ENCODE measurements at regions not wholly inside any gene's neighbourhood (a gene's known extent, or its start where the extent isn't known, plus 50 kb on each side); places are given as distances from the start of the nearest gene placed in this dataset.

DNA sequence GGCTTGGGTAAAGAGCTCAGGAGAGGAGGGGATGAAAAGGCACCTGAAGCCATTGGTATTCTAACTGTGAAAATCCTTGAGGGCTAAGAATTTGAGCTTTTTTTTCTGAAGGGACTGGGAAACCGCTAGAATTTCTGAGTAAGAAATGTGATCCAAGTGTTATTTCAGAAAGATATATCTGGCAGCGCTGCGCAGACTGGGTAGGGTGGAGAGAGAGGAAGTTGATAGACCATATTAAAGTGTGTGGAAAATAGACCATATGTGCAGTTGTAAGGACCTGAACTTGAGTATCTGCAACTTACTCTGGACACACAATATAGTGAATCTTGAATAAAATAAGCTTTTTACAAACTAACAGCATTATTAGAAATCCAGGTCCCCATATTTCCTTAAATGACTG, 427.4 kb downstream of the NDFIP2 start:
- no peaks in the 10 kb centered on the region for H3K27me3 ChIP-seq
- H3K4me3 ChIP-seq: no peak overlapping the region
- DNase-seq: no peak
- no peaks in the 10 kb centered on the region for H3K9me3 ChIP-seq
- no peak for ATAC-seq (ENCODE audit: low FRiP score in 2 of 2)
- H3K4me1 ChIP-seq: no peaks in the 10 kb centered on the region
- H3K36me3 ChIP-seq: no peaks in the 10 kb centered on the region
- H3K27ac ChIP-seq: no peak overlapping the region
- WGBS, 2 donors: 64 to 71% methylated on average over 3 of the region's 3 CpGs
- no peak for TF ChIP-seq POLR2A (IDR thresholded peaks at IDR 0.05)
- TF ChIP-seq EP300 (IDR thresholded peaks at IDR 0.05): no peak
- TF ChIP-seq, protein P1, sequence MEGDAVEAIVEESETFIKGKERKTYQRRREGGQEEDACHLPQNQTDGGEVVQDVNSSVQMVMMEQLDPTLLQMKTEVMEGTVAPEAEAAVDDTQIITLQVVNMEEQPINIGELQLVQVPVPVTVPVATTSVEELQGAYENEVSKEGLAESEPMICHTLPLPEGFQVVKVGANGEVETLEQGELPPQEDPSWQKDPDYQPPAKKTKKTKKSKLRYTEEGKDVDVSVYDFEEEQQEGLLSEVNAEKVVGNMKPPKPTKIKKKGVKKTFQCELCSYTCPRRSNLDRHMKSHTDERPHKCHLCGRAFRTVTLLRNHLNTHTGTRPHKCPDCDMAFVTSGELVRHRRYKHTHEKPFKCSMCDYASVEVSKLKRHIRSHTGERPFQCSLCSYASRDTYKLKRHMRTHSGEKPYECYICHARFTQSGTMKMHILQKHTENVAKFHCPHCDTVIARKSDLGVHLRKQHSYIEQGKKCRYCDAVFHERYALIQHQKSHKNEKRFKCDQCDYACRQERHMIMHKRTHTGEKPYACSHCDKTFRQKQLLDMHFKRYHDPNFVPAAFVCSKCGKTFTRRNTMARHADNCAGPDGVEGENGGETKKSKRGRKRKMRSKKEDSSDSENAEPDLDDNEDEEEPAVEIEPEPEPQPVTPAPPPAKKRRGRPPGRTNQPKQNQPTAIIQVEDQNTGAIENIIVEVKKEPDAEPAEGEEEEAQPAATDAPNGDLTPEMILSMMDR (IDR thresholded peaks at IDR 0.05): no peak
- no peak for TF ChIP-seq POLR2AphosphoS5 (IDR thresholded peaks at IDR 0.05)

DNA sequence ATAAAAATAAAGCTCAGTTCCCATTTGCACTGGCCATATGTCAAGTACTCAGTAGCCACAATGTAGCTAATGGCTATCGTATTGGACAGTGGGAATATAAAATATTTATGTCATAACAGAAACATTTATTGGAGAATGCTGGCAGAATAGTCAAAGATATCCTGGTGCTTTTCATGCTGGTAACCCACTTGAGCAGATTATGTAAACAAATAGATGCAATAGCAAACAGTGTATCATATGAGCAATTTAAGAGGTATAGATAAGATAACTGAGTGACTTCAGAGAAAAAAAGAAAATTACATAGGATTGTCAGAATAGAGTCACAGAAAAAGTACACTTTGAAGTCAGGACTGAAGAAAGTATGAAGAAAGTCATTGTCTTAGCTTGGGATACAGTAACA, 426.6 kb downstream of the NDFIP2 start:
- H3K9me3 ChIP-seq: no peaks in the 10 kb centered on the region
- no peaks in the 10 kb centered on the region for H3K36me3 ChIP-seq
- no peak overlapping the region for H3K27ac ChIP-seq
- no peaks in the 10 kb centered on the region for H3K27me3 ChIP-seq
- no peak for ATAC-seq (ENCODE audit: low FRiP score in 2 of 2)
- TF ChIP-seq EP300 (IDR thresholded peaks at IDR 0.05): no peak
- TF ChIP-seq POLR2A (IDR thresholded peaks at IDR 0.05): no peak
- TF ChIP-seq, protein P1 (IDR thresholded peaks at IDR 0.05): no peak
- TF ChIP-seq POLR2AphosphoS5 (IDR thresholded peaks at IDR 0.05): no peak
- whole genome bisulfite sequencing, 2 donors: 62 to 70% methylated on average over 1 of the region's 1 CpG
- no peaks in the 10 kb centered on the region for H3K4me1 ChIP-seq
- DNase-seq: no peak
- H3K4me3 ChIP-seq: no peak overlapping the region

DNA sequence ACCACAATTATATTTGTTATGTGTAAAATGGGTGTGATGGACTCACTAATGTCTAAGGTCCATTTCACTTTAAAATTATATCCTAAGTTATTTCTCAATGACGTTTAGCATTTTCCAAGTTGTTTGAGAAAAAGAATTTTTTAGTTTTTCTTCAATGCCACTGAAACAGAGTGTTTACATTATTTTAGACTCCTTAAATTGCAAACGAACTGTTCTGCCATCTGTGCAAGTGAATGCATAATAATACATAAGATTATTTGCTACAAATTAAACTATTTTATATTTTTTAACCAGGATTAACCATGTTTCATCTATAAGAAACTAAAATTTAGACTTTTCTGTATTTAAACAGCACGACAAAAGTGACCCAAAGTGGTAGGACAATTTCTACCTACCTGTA, 425.4 kb downstream of the NDFIP2 start:
- 62 to 70% methylated on average over 3 of the region's 3 CpGs for WGBS, 2 donors
- Histone ChIP-seq H3K27me3 (no peaks in the 10 kb centered on the region), H3K27ac (no peak overlapping the region), H3K9me3 (no peaks in the 10 kb centered on the region), H3K4me3 (no peak overlapping the region), H3K4me1 (no peaks in the 10 kb centered on the region), H3K36me3 (no peaks in the 10 kb centered on the region)
- TF ChIP-seq EP300 (IDR thresholded peaks at IDR 0.05): no peak
- TF ChIP-seq, protein P1 (IDR thresholded peaks at IDR 0.05): no peak
- no peak for DNase-seq
- ATAC-seq (ENCODE audit: low FRiP score in 2 of 2): no peak

DNA sequence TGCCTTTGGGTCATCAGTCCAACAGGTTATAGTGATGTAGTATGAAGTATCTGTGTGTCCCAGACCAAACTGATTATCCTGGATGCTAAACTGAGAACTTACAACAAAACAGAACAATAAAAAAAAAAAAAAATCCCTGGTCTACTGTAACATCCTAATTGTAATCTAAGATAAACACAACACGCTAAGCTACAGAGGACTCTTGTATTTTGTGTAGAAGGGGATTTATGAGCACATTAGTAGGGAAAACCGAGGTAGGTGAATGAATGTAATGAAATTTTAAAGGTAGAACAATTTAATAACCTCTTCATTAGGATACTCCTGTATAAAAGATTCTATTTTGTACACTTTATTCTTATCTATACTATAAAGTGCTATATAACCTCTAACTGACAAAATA, 424.1 kb downstream of the NDFIP2 start:
- WGBS, 2 donors: 65 to 72% methylated on average over 2 of the region's 2 CpGs
- TF ChIP-seq, protein P1 (IDR thresholded peaks at IDR 0.05): no peak
- TF ChIP-seq POLR2A (IDR thresholded peaks at IDR 0.05): no peak
- no peak for ATAC-seq (ENCODE audit: low FRiP score in 2 of 2)

DNA sequence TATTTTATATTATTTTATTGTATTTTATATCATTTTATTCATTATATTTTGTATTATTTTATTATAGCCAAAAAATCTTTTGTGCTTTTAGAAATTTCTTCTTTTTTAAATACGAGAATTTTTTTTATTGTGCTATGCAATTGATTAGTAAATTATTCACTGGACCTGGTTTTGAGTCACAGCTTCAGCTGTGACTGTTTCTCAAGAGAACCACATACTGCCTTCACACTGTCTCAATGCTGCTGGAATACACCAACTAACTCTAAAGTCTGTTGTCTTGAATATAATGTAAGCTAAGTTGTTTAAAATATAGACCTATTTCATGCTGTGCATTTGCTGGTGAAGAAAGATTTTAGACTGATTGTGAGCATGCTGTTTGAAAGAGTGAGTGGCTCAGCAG, 423.6 kb downstream of the NDFIP2 start:
- Histone ChIP-seq H3K4me3 (no peak overlapping the region), H3K9me3 (no peaks in the 10 kb centered on the region), H3K36me3 (no peaks in the 10 kb centered on the region), H3K27ac (no peak overlapping the region), H3K27me3 (no peaks in the 10 kb centered on the region), H3K4me1 (no peaks in the 10 kb centered on the region)
- DNase-seq (no peak), ATAC-seq (ENCODE audit: low FRiP score in 2 of 2) (no peak)
- 78 to 84% methylated on average over 1 of the region's 1 CpG for WGBS, 2 donors
- TF ChIP-seq EP300 (IDR thresholded peaks at IDR 0.05) (no peak), POLR2A (IDR thresholded peaks at IDR 0.05) (no peak), POLR2AphosphoS5 (IDR thresholded peaks at IDR 0.05) (no peak)
- TF ChIP-seq, protein P1 (IDR thresholded peaks at IDR 0.05): no peak

More for the DNA sequence above, 424.1 kb downstream of the NDFIP2 start:
- Histone ChIP-seq H3K27ac (no peak overlapping the region), H3K27me3 (no peaks in the 10 kb centered on the region), H3K4me3 (no peak overlapping the region), H3K36me3 (no peaks in the 10 kb centered on the region), H3K4me1 (no peaks in the 10 kb centered on the region), H3K9me3 (no peaks in the 10 kb centered on the region)
- no peak for DNase-seq
